SK-N-SH treated with all-trans-retinoic acid at 6 μM for 48 hours (cell line): ENCODE measurements at regions not wholly inside any gene's neighbourhood (a gene's known extent, or its start where the extent isn't known, plus 50 kb on each side); places are given as distances from the start of the nearest gene placed in this dataset.

Experiments used
- ATAC-seq: fragments of 200-7000 bp; cut with Tn5 transposase; 3 replicates; pipeline ENCODE4 v1.9.1; 2020; ENCODE audit warnings: mild to moderate bottlenecking, moderate library complexity
- ARNTL ChIP-seq: fragments of 450-650 bp; formaldehyde crosslinking; IDR thresholded peaks from 2 replicates; pipeline ENCODE4 v1.5.0; 2020; ENCODE audit warnings: low read depth, mild to moderate bottlenecking, moderate library complexity, borderline replicate concordance
- BACH2 ChIP-seq: fragments of 250-450 bp; sonication (Bioruptor Pico); IDR thresholded peaks from 2 replicates; pipeline ENCODE4 v1.9.0; 2021; ENCODE audit warnings: mild to moderate bottlenecking, borderline replicate concordance
- ESRRG ChIP-seq: fragments of 250-450 bp; sonication (Bioruptor Pico); IDR thresholded peaks from 2 replicates; pipeline ENCODE4 v1.6.1; 2021; ENCODE audit warnings: mild to moderate bottlenecking
- GLIS3 ChIP-seq: fragments of 250-450 bp; sonication (Bioruptor Pico); IDR thresholded peaks from 2 replicates; pipeline ENCODE4 v1.5.0; 2020; ENCODE audit warnings: mild to moderate bottlenecking, moderate library complexity
- ISL1 ChIP-seq: fragments of 250-450 bp; sonication (Bioruptor Pico); IDR thresholded peaks from 2 replicates; pipeline ENCODE4 v2.1.2; 2022; ENCODE audit warnings: mild to moderate bottlenecking, moderate library complexity
- OSR1 ChIP-seq: fragments of 250-450 bp; sonication (Bioruptor Pico); IDR thresholded peaks from 2 replicates; pipeline ENCODE4 v1.8.0; 2022; ENCODE audit warnings: moderate library complexity, mild to moderate bottlenecking, inconsistent platforms
- PPARA ChIP-seq: fragments of 250-450 bp; sonication (Bioruptor Pico); IDR thresholded peaks from 2 replicates; pipeline ENCODE4 v1.5.0; 2020; ENCODE audit warnings: mild to moderate bottlenecking, borderline replicate concordance
- RARB ChIP-seq: fragments of 250-450 bp; sonication (Bioruptor Pico); IDR thresholded peaks from 2 replicates; pipeline ENCODE4 v1.8.0; 2021; ENCODE audit warnings: mild to moderate bottlenecking, moderate library complexity
- TCF4 ChIP-seq: fragments of 250-450 bp; sonication (Bioruptor Pico); IDR thresholded peaks from 2 replicates; pipeline ENCODE4 v1.8.0; 2021; ENCODE audit warnings: mild to moderate bottlenecking, moderate library complexity, borderline replicate concordance
- TOX ChIP-seq: fragments of 250-450 bp; sonication (Bioruptor Pico); IDR thresholded peaks from 2 replicates; pipeline ENCODE4 v1.8.0; 2021; ENCODE audit warnings: mild to moderate bottlenecking, moderate library complexity, borderline replicate concordance
- ZFP3 ChIP-seq: fragments of 250-450 bp; sonication (Bioruptor Pico); IDR thresholded peaks from 2 replicates; pipeline ENCODE4 v1.5.0; 2020; ENCODE audit warnings: mild to moderate bottlenecking, moderate library complexity
- ZFP30 ChIP-seq: fragments of 450-650 bp; formaldehyde crosslinking; IDR thresholded peaks from 2 replicates; pipeline ENCODE4 v1.5.0; 2022; ENCODE audit warnings: mild to moderate bottlenecking, moderate library complexity
- ZNF565 ChIP-seq: fragments of 450-650 bp; formaldehyde crosslinking; conservative IDR thresholded peaks from 2 replicates; pipeline ENCODE4 v1.5.0; 2020; ENCODE audit warnings: low read depth, mild to moderate bottlenecking, moderate library complexity
- ZNF70 ChIP-seq: fragments of 450-650 bp; formaldehyde crosslinking; IDR thresholded peaks from 2 replicates; pipeline ENCODE4 v1.5.0; 2020; ENCODE audit warnings: mild to moderate bottlenecking, moderate library complexity
- ZNF8 ChIP-seq: fragments of 450-650 bp; formaldehyde crosslinking; IDR thresholded peaks from 2 replicates; pipeline ENCODE4 v1.5.0; 2020; ENCODE audit warnings: mild to moderate bottlenecking, moderate library complexity
- TF ChIP-seq, protein P1 (sequence below): fragments of 250-450 bp; sonication (Bioruptor Pico); IDR thresholded peaks from 2 replicates; pipeline ENCODE4 v1.5.0; 2020; ENCODE audit warnings: mild to moderate bottlenecking, moderate library complexity
- TF ChIP-seq, protein P2 (sequence below): fragments of 250-450 bp; sonication (Bioruptor Pico); IDR thresholded peaks from 2 replicates; pipeline ENCODE4 v1.5.1; 2020; ENCODE audit warnings: low read depth, mild to moderate bottlenecking, moderate library complexity
- TF ChIP-seq, protein P3 (sequence below): fragments of 250-450 bp; sonication (Bioruptor Pico); IDR thresholded peaks from 2 replicates; pipeline ENCODE4 v1.8.0; 2021; ENCODE audit warnings: low read depth, mild to moderate bottlenecking, moderate library complexity, borderline replicate concordance
- TF ChIP-seq, protein P4 (sequence below): fragments of 250-450 bp; sonication (Bioruptor Pico); IDR thresholded peaks from 2 replicates; pipeline ENCODE4 v1.8.0; 2020; ENCODE audit warnings: mild to moderate bottlenecking, moderate library complexity, borderline replicate concordance

DNA sequence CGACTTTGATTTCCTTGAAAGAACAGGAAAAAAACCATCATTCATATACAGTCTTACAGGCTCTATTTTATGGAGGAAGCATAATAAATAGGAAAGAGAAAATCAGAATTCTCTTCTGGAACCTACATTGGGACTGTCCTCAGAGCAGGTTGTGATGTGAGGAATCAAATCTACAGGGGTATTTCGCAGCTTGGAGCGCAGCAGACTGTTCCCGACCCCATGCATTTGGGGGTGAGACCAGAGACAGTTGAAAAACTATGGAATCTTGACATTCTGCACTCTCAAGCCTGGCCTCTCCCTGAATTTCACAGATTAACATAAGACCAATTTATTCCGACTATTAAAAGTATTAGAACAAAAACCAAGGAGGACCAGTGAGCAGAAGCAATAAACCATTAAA, 93.3 kb upstream of the PRSS58 start:
- ATAC-seq = no peak
- no peak for TF ChIP-seq ZNF70 (CRISPR knock-in tag)
- TF ChIP-seq, protein P1, sequence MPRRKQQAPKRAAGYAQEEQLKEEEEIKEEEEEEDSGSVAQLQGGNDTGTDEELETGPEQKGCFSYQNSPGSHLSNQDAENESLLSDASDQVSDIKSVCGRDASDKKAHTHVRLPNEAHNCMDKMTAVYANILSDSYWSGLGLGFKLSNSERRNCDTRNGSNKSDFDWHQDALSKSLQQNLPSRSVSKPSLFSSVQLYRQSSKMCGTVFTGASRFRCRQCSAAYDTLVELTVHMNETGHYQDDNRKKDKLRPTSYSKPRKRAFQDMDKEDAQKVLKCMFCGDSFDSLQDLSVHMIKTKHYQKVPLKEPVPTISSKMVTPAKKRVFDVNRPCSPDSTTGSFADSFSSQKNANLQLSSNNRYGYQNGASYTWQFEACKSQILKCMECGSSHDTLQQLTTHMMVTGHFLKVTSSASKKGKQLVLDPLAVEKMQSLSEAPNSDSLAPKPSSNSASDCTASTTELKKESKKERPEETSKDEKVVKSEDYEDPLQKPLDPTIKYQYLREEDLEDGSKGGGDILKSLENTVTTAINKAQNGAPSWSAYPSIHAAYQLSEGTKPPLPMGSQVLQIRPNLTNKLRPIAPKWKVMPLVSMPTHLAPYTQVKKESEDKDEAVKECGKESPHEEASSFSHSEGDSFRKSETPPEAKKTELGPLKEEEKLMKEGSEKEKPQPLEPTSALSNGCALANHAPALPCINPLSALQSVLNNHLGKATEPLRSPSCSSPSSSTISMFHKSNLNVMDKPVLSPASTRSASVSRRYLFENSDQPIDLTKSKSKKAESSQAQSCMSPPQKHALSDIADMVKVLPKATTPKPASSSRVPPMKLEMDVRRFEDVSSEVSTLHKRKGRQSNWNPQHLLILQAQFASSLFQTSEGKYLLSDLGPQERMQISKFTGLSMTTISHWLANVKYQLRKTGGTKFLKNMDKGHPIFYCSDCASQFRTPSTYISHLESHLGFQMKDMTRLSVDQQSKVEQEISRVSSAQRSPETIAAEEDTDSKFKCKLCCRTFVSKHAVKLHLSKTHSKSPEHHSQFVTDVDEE (CRISPR knock-in tag) = no peak
- no peak for TF ChIP-seq OSR1 (CRISPR knock-in tag)
- TF ChIP-seq RARB = no peak
- TF ChIP-seq ZNF8 (CRISPR knock-in tag) = no peak
- no peak for TF ChIP-seq TCF4 (CRISPR knock-in tag)
- TF ChIP-seq ARNTL (CRISPR knock-in tag) = no peak
- TF ChIP-seq ISL1 (CRISPR knock-in tag) = no peak
- TF ChIP-seq, protein P2, sequence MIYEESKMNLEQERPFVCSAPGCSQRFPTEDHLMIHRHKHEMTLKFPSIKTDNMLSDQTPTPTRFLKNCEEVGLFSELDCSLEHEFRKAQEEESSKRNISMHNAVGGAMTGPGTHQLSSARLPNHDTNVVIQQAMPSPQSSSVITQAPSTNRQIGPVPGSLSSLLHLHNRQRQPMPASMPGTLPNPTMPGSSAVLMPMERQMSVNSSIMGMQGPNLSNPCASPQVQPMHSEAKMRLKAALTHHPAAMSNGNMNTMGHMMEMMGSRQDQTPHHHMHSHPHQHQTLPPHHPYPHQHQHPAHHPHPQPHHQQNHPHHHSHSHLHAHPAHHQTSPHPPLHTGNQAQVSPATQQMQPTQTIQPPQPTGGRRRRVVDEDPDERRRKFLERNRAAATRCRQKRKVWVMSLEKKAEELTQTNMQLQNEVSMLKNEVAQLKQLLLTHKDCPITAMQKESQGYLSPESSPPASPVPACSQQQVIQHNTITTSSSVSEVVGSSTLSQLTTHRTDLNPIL (CRISPR knock-in tag) = no peak
- no peak for TF ChIP-seq GLIS3 (CRISPR knock-in tag)
- TF ChIP-seq BACH2 (CRISPR knock-in tag) = no peak
- no peak for TF ChIP-seq ZFP30 (CRISPR knock-in tag)
- TF ChIP-seq, protein P3, sequence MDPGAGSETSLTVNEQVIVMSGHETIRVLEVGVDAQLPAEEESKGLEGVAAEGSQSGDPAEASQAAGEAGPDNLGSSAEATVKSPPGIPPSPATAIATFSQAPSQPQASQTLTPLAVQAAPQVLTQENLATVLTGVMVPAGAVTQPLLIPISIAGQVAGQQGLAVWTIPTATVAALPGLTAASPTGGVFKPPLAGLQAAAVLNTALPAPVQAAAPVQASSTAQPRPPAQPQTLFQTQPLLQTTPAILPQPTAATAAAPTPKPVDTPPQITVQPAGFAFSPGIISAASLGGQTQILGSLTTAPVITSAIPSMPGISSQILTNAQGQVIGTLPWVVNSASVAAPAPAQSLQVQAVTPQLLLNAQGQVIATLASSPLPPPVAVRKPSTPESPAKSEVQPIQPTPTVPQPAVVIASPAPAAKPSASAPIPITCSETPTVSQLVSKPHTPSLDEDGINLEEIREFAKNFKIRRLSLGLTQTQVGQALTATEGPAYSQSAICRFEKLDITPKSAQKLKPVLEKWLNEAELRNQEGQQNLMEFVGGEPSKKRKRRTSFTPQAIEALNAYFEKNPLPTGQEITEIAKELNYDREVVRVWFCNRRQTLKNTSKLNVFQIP (CRISPR knock-in tag) = no peak
- no peak for TF ChIP-seq ESRRG
- TF ChIP-seq ZFP3 (CRISPR knock-in tag) = no peak
- no peak for TF ChIP-seq ZNF565
- TF ChIP-seq, protein P4, sequence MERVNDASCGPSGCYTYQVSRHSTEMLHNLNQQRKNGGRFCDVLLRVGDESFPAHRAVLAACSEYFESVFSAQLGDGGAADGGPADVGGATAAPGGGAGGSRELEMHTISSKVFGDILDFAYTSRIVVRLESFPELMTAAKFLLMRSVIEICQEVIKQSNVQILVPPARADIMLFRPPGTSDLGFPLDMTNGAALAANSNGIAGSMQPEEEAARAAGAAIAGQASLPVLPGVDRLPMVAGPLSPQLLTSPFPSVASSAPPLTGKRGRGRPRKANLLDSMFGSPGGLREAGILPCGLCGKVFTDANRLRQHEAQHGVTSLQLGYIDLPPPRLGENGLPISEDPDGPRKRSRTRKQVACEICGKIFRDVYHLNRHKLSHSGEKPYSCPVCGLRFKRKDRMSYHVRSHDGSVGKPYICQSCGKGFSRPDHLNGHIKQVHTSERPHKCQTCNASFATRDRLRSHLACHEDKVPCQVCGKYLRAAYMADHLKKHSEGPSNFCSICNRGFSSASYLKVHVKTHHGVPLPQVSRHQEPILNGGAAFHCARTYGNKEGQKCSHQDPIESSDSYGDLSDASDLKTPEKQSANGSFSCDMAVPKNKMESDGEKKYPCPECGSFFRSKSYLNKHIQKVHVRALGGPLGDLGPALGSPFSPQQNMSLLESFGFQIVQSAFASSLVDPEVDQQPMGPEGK (CRISPR knock-in tag) = no peak

DNA sequence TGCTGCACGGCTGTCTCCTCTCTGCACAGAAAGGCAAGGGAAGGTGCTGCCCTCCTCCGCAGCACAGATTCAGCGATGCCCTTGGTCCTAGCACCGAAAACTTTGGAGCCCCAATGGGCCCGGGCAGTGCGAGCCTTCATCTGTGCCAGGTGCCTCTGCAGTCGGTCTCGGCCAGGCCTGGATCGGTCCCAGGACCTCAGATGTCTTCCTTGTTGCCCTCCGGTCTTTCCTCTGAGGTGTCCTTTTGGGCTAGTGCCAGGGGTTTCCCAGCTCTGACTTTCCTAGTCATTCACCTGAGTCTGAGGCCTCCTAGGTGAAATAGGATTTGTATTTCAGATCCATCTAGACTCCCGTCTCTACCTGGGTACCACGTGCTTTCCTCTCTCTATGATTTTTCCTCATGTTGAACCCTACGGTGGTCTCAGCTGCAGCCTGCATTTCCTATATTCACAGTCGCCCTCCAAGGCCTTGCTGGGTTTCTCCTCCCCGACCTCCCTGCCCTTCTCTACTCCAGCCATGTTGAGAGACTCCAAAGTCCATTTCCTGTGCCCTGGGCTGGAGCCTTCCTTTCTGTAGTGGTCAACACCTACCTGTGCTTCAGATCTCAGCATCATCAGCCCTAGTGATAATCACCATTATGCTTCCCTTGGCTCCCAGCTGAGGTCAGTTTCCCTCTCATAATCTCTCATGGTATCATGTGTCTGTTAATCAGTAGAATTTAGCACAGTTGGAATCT, 92.0 kb upstream of the PRSS58 start:
- no peak for TF ChIP-seq PPARA (CRISPR knock-in tag)
- no peak for TF ChIP-seq BACH2 (CRISPR knock-in tag)
- TF ChIP-seq TCF4 (CRISPR knock-in tag) = no peak
- TF ChIP-seq, protein P4 (CRISPR knock-in tag) = no peak
- TF ChIP-seq TOX (CRISPR knock-in tag) = no peak
- TF ChIP-seq, protein P1 (CRISPR knock-in tag) = no peak
- no peak for TF ChIP-seq ZFP30 (CRISPR knock-in tag)
- no peak for TF ChIP-seq ZNF8 (CRISPR knock-in tag)
- no peak for TF ChIP-seq RARB
- TF ChIP-seq, protein P2 (CRISPR knock-in tag) = no peak
- no peak for ATAC-seq
